ENCODE measurements at regions not wholly inside any gene's neighbourhood (a gene's known extent, or its start where the extent isn't known, plus 50 kb on each side); places are given as distances from the start of the nearest gene placed in this dataset.

- TF ChIP-seq CTCF (conservative IDR thresholded peaks at IDR 0.05; ENCODE audit: low read depth in 2 of 2) (no peak), EZH2 (IDR thresholded peaks at IDR 0.05; ENCODE audit: low read depth, unreplicated experiment) (no peak), POLR2AphosphoS5 (IDR thresholded peaks at IDR 0.05; ENCODE audit: low read depth) (no peak), STAT1 (IDR thresholded peaks at IDR 0.05; ENCODE audit: unreplicated experiment) (no peak)
Measured at GRCh38 chr16:73629011-73629410, 581.1 kb upstream of the ZFHX3 start.
